GM19043 (cell line): ENCODE measurements at regions not wholly inside any gene's neighbourhood (a gene's known extent, or its start where the extent isn't known, plus 50 kb on each side); places are given as distances from the start of the nearest gene placed in this dataset.
A peak's percentile ranks its signal among the peaks of the same experiment; 100 is the strongest.
"Not testable (repeated sequence)": the region's sequence is repeated elsewhere in the genome, so short reads cannot be mapped to it uniquely, and the experiment has no call there.

Source experiments
- ATAC-seq: cut with Tn5 transposase; IDR thresholded peaks from one replicate; pipeline ENCODE4 v1.9.1; 2021; ENCODE audit warnings: low read depth; ENCODE audit not compliant: unreplicated experiment

- ATAC-seq: no peak
Measured at GRCh38 chr2:106293271-106293783, 99.2 kb upstream of the UXS1 start.

GRCh38 chr2:106292627-106293026 lies 98.5 kb upstream of the UXS1 start:
- ATAC-seq: no peak

- no peak for ATAC-seq
Measured at GRCh38 chr2:106288873-106289272, 94.8 kb upstream of the UXS1 start.

GRCh38 chr2:106285237-106285829 lies 91.2 kb upstream of the UXS1 start:
- no peak for ATAC-seq

- ATAC-seq: no peak
Measured at GRCh38 chr2:106284691-106285202, 90.6 kb upstream of the UXS1 start.

- ATAC-seq: no peak
Measured at GRCh38 chr2:106284255-106284654, 90.2 kb upstream of the UXS1 start.

- ATAC-seq: not testable (repeated sequence)
Measured at GRCh38 chr2:106283228-106284152, 89.4 kb upstream of the UXS1 start.

GRCh38 chr2:106282462-106283170 lies 88.5 kb upstream of the UXS1 start:
- ATAC-seq: no peak

- ATAC-seq: not testable (repeated sequence)
Measured at GRCh38 chr2:106281907-106282430, 87.9 kb upstream of the UXS1 start.

GRCh38 chr2:106280722-106281446 lies 86.8 kb upstream of the UXS1 start:
- ATAC-seq: no peak

GRCh38 chr2:106280224-106280623 lies 86.1 kb upstream of the UXS1 start:
- no peak for ATAC-seq

- ATAC-seq: no peak
Measured at GRCh38 chr2:106278112-106278876, 84.2 kb upstream of the UXS1 start.

GRCh38 chr2:106277426-106277825 lies 83.3 kb upstream of the UXS1 start:
- ATAC-seq: no peak

- no peak for ATAC-seq
Measured at GRCh38 chr2:106275971-106276370, 81.9 kb upstream of the UXS1 start.

- no peak for ATAC-seq
Measured at GRCh38 chr2:106274668-106275067, 80.6 kb upstream of the UXS1 start.

- no peak for ATAC-seq
Measured at GRCh38 chr2:106272216-106272807, 78.2 kb upstream of the UXS1 start.

- ATAC-seq: no peak
Measured at GRCh38 chr2:106270471-106270891, 76.4 kb upstream of the UXS1 start.

GRCh38 chr2:106269591-106270291 lies 75.6 kb upstream of the UXS1 start:
- ATAC-seq: peak; percentile 72
